ENCODE measurements at regions not wholly inside any gene's neighbourhood (a gene's known extent, or its start where the extent isn't known, plus 50 kb on each side); places are given as distances from the start of the nearest gene placed in this dataset.

DNA sequence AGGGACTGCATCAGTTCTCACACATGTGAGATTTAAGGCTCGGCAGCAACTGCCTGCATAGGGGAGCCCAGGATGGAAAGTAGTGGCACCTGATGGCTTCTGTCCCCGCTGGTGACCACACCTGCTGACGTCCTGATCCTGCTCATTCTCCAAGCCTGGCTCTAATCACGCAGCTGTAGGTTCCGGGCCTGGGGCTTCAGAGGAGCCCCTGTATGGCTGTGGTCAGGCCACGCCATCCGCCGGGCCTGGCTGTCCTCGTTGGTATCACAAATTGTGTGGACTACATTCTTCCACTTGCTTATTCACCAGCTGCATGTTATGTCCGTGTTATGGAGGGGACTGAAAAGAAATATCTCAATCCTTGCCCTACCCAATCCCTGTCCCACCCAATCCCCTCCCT is 580.0 kb downstream of the TBC1D22A start:
- no peaks in the 10 kb centered on the region for H3K4me1 ChIP-seq (ENCODE audit: control insufficient read depth, insufficient read depth, low read length)
- BruUV-seq (replicated peaks), result no TSS peak
- TF ChIP-seq TCF7L2 (IDR thresholded peaks at IDR 0.05; ENCODE audit: low read depth, low read length) (no peak), REST (IDR thresholded peaks at IDR 0.05; ENCODE audit: insufficient read depth in 1 of 2, low read depth in 2 of 2, low read length in 1 of 2) (no peak), SIN3A (IDR thresholded peaks at IDR 0.05; ENCODE audit: borderline replicate concordance, insufficient read depth, low read depth, low read length) (no peak), CTCF (IDR thresholded peaks at IDR 0.05) (no peak), POLR2AphosphoS5 (IDR thresholded peaks at IDR 0.05; ENCODE audit: low read depth, low read length) (no peak)
- DNase-seq (ENCODE audit: low read depth, low spot score) (no peak), ATAC-seq (no peak)
- CTCF ChIA-PET, result no interaction called here
- no peaks in the 10 kb centered on the region for H3K27me3 ChIP-seq (ENCODE audit: control insufficient read depth, insufficient read depth, low read length)
- no peaks in the 10 kb centered on the region for H3K36me3 ChIP-seq (ENCODE audit: control insufficient read depth, insufficient read depth, low read length)
- H3K27ac ChIP-seq (ENCODE audit: low read length), result no peak overlapping the region
- in situ Hi-C loops (cut with HindIII; ENCODE audit: low pct_unique_long_range_greater_than_20kb, low sequenced_read_pairs) (no loop called here), intact Hi-C loops (cut with micrococcal nuclease; ENCODE audit: unreplicated experiment) (no loop called here)
- no peaks in the 10 kb centered on the region for H3K9me3 ChIP-seq (ENCODE audit: control insufficient read depth, insufficient read depth, low read depth, low read length)
- H3K4me3 ChIP-seq (ENCODE audit: low read depth in 2 of 2, low read length in 2 of 2), result no peak overlapping the region
- POLR2A ChIA-PET, result no interaction called here

GRCh38 chr22:47341464-47341863 is 579.0 kb downstream of the TBC1D22A start:
- POLR2A ChIA-PET, result no interaction called here
- TF ChIP-seq TCF7L2 (IDR thresholded peaks at IDR 0.05; ENCODE audit: low read depth, low read length) (no peak), POLR2AphosphoS5 (IDR thresholded peaks at IDR 0.05; ENCODE audit: low read depth, low read length) (no peak), REST (IDR thresholded peaks at IDR 0.05; ENCODE audit: insufficient read depth in 1 of 2, low read depth in 2 of 2, low read length in 1 of 2) (no peak), CTCF (IDR thresholded peaks at IDR 0.05) (no peak), SIN3A (IDR thresholded peaks at IDR 0.05; ENCODE audit: borderline replicate concordance, insufficient read depth, low read depth, low read length) (no peak)
- H3K27me3 ChIP-seq (ENCODE audit: control insufficient read depth, insufficient read depth, low read length), result no peaks in the 10 kb centered on the region
- ATAC-seq, result no peak
- H3K36me3 ChIP-seq (ENCODE audit: control insufficient read depth, insufficient read depth, low read length), result no peaks in the 10 kb centered on the region
- intact Hi-C loops (cut with micrococcal nuclease; ENCODE audit: unreplicated experiment) (no loop called here), in situ Hi-C loops (cut with HindIII; ENCODE audit: low pct_unique_long_range_greater_than_20kb, low sequenced_read_pairs) (no loop called here)
- CTCF ChIA-PET, result no interaction called here
- BruUV-seq (replicated peaks), result no TSS peak
- H3K27ac ChIP-seq (ENCODE audit: low read length), result no peak overlapping the region
- no peaks in the 10 kb centered on the region for H3K9me3 ChIP-seq (ENCODE audit: control insufficient read depth, insufficient read depth, low read depth, low read length)
- no peak for DNase-seq (ENCODE audit: low read depth, low spot score)
- no peak overlapping the region for H3K4me3 ChIP-seq (ENCODE audit: low read depth in 2 of 2, low read length in 2 of 2)
- peaks cover 5% of the 10 kb centered on the region; the same call in 1 of the 2 replicates for H3K4me1 ChIP-seq (ENCODE audit: control insufficient read depth, insufficient read depth, low read length)

Data from Panc1 (cell line).